H1 (cell line): ENCODE measurements at regions not wholly inside any gene's neighbourhood (a gene's known extent, or its start where the extent isn't known, plus 50 kb on each side); places are given as distances from the start of the nearest gene placed in this dataset.

ENCODE experiments used
- CTCF ChIA-PET: fragments of 300-600 bp; sonication (Branson Sonifier 250); formaldehyde crosslinking; loops from one replicate; lab custom pipeline; 2021; ENCODE audit not compliant: partially characterized antibody; lab: Charles Lee
- POLR2A ChIA-PET: fragments of 300-600 bp; sonication (Branson Sonifier 250); formaldehyde crosslinking; loops from one replicate; lab custom pipeline; 2021; ENCODE audit warnings: inconsistent platforms; ENCODE audit not compliant: partially characterized antibody; lab: Charles Lee
- DNase-seq, 2 experiments: peaks; one replicate each; pipeline versions ENCODE4 v3.0.0 to v3.0.0-alpha.2; 2010 to 2022; ENCODE audit warnings: low spot score in 2 of 2, low read depth in 1 of 2, mixed read lengths in 1 of 2
- FAIRE-seq: peaks from 2 replicates; lab custom pipeline; 2011; peaks lifted over from hg19 to GRCh38; lab: Jason Lieb, UNC
- H2AFZ ChIP-seq: 2 replicates; pipeline ENCODE4 v1.8.1; 2012; ENCODE audit warnings: low read length, inconsistent platforms
- H2AK5ac ChIP-seq: 2 replicates; pipeline ENCODE4 v1.6.1; 2013; ENCODE audit warnings: low read depth, low read length
- H2BK120ac ChIP-seq: replicated peaks from 2 replicates; pipeline ENCODE3; 2013; ENCODE audit warnings: low read depth, low read length, inconsistent platforms
- H2BK12ac ChIP-seq: 2 replicates; pipeline ENCODE4 v1.6.1; 2013; ENCODE audit warnings: low read depth, low read length
- H2BK15ac ChIP-seq: 2 replicates; pipeline ENCODE4 v1.6.1; 2013; ENCODE audit warnings: low read length
- H2BK20ac ChIP-seq: 2 replicates; pipeline ENCODE4 v1.6.1; 2013; ENCODE audit warnings: low read length
- H2BK5ac ChIP-seq: 2 replicates; pipeline ENCODE4 v1.6.1; 2013; ENCODE audit warnings: low read depth, low read length
- H3K14ac ChIP-seq: 2 replicates; pipeline ENCODE4 v1.6.1; 2013; ENCODE audit warnings: inconsistent platforms; ENCODE audit not compliant: insufficient read length
- H3K18ac ChIP-seq: 2 replicates; pipeline ENCODE4 v1.6.1; 2013; ENCODE audit warnings: low read length; ENCODE audit errors: extremely low read depth
- H3K23ac ChIP-seq: 2 replicates; pipeline ENCODE4 v1.6.1; 2013; ENCODE audit warnings: inconsistent platforms; ENCODE audit not compliant: insufficient read length
- H3K23me2 ChIP-seq: 2 replicates; pipeline ENCODE4 v1.6.1; 2013; ENCODE audit warnings: low read depth, low read length
- H3K27ac ChIP-seq: 2 replicates; pipeline ENCODE4 v1.6.1; 2011; ENCODE audit warnings: low read depth, low read length, inconsistent platforms
- H3K27me3 ChIP-seq, 4 experiments: replicated peaks in 1 of 4; 1 replicate in 1 of 4; 2 replicates in 3 of 4; pipeline versions ENCODE4 v1.6.1 to v1.8.1; 2011 to 2013; ENCODE audit warnings: low read length in 3 of 4, mild to moderate bottlenecking in 3 of 4, inconsistent platforms in 2 of 4, mixed read lengths in 2 of 4, moderate library complexity in 1 of 4; ENCODE audit not compliant: control insufficient read depth in 3 of 4, insufficient read depth in 3 of 4; ENCODE audit errors: extremely low read depth in 1 of 4
- H3K36me3 ChIP-seq, 4 experiments: 2 replicates each; pipeline versions ENCODE4 v1.6.1 to v1.8.1; 2011 to 2013; ENCODE audit warnings: mild to moderate bottlenecking in 4 of 4, low read length in 3 of 4, moderate library complexity in 2 of 4, control low read depth in 1 of 4, inconsistent platforms in 1 of 4; ENCODE audit not compliant: insufficient read depth in 4 of 4, control insufficient read depth in 2 of 4
- H3K4ac ChIP-seq: replicated peaks from 2 replicates; pipeline ENCODE3; 2013; ENCODE audit warnings: low read length, low read depth, mixed read lengths, inconsistent platforms; ENCODE audit not compliant: insufficient read length
- H3K4me1 ChIP-seq, 4 experiments: replicated peaks in 1 of 4; 1 replicate in 1 of 4; 2 replicates in 3 of 4; pipeline versions ENCODE4 v1.6.1 to v1.8.1; 2011 to 2013; ENCODE audit warnings: low read length in 3 of 4, inconsistent platforms in 2 of 4, mixed read lengths in 1 of 4; ENCODE audit not compliant: insufficient read depth in 4 of 4, control insufficient read depth in 3 of 4
- H3K4me2 ChIP-seq, 2 experiments: 2 replicates each; pipeline versions ENCODE4 v1.6.1 to v1.8.1; 2011 to 2013; ENCODE audit warnings: low read depth in 2 of 2, low read length in 2 of 2, control low read depth in 1 of 2, inconsistent platforms in 1 of 2, mild to moderate bottlenecking in 1 of 2; ENCODE audit not compliant: insufficient read depth in 1 of 2
- H3K4me3 ChIP-seq, 4 experiments: fragments of 200-600, 300-600 bp in 1 of 4; sonication (generic), shearing (Covaris generic), sonication (Bioruptor Twin) in 1 of 4; 2 replicates each; pipeline versions ENCODE4 v1.5.1 to v1.8.1; 2011 to 2016; ENCODE audit warnings: low read length in 4 of 4, low read depth in 3 of 4, control low read depth in 2 of 4, inconsistent platforms in 2 of 4, mild to moderate bottlenecking in 2 of 4, mixed read lengths in 1 of 4, moderate library complexity in 1 of 4; ENCODE audit not compliant: insufficient read depth in 2 of 4; ENCODE audit errors: extremely low read depth in 1 of 4
- H3K56ac ChIP-seq: replicated peaks from 2 replicates; pipeline ENCODE3; 2013; ENCODE audit warnings: low read depth, mild to moderate bottlenecking, mixed read lengths, low read length, inconsistent platforms; ENCODE audit not compliant: insufficient read length
- H3K79me1 ChIP-seq: 2 replicates; pipeline ENCODE4 v1.6.1; 2013; ENCODE audit warnings: low read depth, low read length, control low read depth
- H3K79me2 ChIP-seq, 2 experiments: 2 replicates each; pipeline versions ENCODE4 v1.6.1 to v1.8.1; 2012 to 2013; ENCODE audit warnings: low read length in 2 of 2, mild to moderate bottlenecking in 2 of 2, inconsistent platforms in 1 of 2; ENCODE audit not compliant: insufficient read depth in 2 of 2, control insufficient read depth in 1 of 2
- H3K9ac ChIP-seq, 4 experiments: replicated peaks in 1 of 4; 1 replicate in 1 of 4; 2 replicates in 3 of 4; pipeline versions ENCODE4 v1.6.1 to v1.8.1; 2011 to 2013; ENCODE audit warnings: low read depth in 3 of 4, low read length in 3 of 4, control low read depth in 2 of 4, mild to moderate bottlenecking in 2 of 4, moderate library complexity in 2 of 4, inconsistent platforms in 1 of 4; ENCODE audit errors: extremely low read depth in 1 of 4
- H3K9me3 ChIP-seq, 2 experiments: 2 replicates each; pipeline versions ENCODE4 v1.6.1 to v1.8.1; 2012 to 2013; ENCODE audit warnings: mild to moderate bottlenecking in 2 of 2, moderate library complexity in 2 of 2, control low read depth in 1 of 2, inconsistent platforms in 1 of 2, low read depth in 1 of 2, low read length in 1 of 2, mixed read lengths in 1 of 2; ENCODE audit not compliant: insufficient read depth in 2 of 2
- H4K20me1 ChIP-seq, 2 experiments: replicated peaks in 1 of 2; 2 replicates each; pipeline versions ENCODE3 to v1.8.1; 2011 to 2013; ENCODE audit warnings: inconsistent platforms in 2 of 2, low read length in 2 of 2, mild to moderate bottlenecking in 1 of 2; ENCODE audit not compliant: insufficient read depth in 2 of 2, control insufficient read depth in 1 of 2
- H4K5ac ChIP-seq: 2 replicates; pipeline ENCODE4 v1.6.1; 2013; ENCODE audit warnings: low read length, low read depth, mixed read lengths, inconsistent platforms; ENCODE audit not compliant: insufficient read length
- H4K8ac ChIP-seq: 2 replicates; pipeline ENCODE4 v1.8.0; 2013; ENCODE audit warnings: mild to moderate bottlenecking, moderate library complexity, low read length, inconsistent platforms; ENCODE audit not compliant: insufficient read depth; ENCODE audit errors: extremely low read depth
- H4K91ac ChIP-seq: replicated peaks from 2 replicates; pipeline ENCODE3; 2013; ENCODE audit warnings: low read length, mixed read lengths, inconsistent platforms; ENCODE audit not compliant: insufficient read length
- BACH1 ChIP-seq: IDR thresholded peaks from 2 replicates; pipeline ENCODE4 v1.6.1; 2012; ENCODE audit warnings: low read length, improper control_type of control experiment
- EGR1 ChIP-seq: IDR thresholded peaks from 2 replicates; pipeline ENCODE4 v1.6.1; 2011; ENCODE audit warnings: low read depth, low read length, borderline replicate concordance
- GTF2F1 ChIP-seq: IDR thresholded peaks from 2 replicates; pipeline ENCODE4 v1.6.1; 2012; ENCODE audit warnings: low read depth, low read length, improper control_type of control experiment, borderline replicate concordance
- JUND ChIP-seq: IDR thresholded peaks from 2 replicates; pipeline ENCODE4 v1.6.1; 2011; ENCODE audit warnings: mild to moderate bottlenecking, improper control_type of control experiment, low read length
- KDM5A ChIP-seq: fragments of 200-600 bp; IDR thresholded peaks from 2 replicates; pipeline ENCODE4 v1.7.1; 2012; ENCODE audit warnings: mild to moderate bottlenecking, low read length, inconsistent platforms, mixed read lengths
- TBP ChIP-seq: IDR thresholded peaks from 2 replicates; pipeline ENCODE4 v1.6.1; 2011; ENCODE audit warnings: low read depth, low read length, improper control_type of control experiment
- USF2 ChIP-seq: IDR thresholded peaks from 2 replicates; pipeline ENCODE4 v1.6.1; 2011; ENCODE audit warnings: low read length, improper control_type of control experiment
- WGBS, 2 experiments: shearing (Covaris generic) in 1 of 2; methylation state at CpG; one replicate each; pipeline versions ENCODE4 v1.1.6 to v1.1.7; 2013 to 2015; ENCODE audit warnings: low lambda C conversion rate in 2 of 2, mixed read lengths in 2 of 2, inconsistent platforms in 1 of 2, low coverage in 1 of 2, missing lambda C conversion rate in 1 of 2; ENCODE audit not compliant: insufficient replicate concordance in 2 of 2, insufficient coverage in 1 of 2, insufficient read length in 1 of 2; ENCODE audit errors: extremely low coverage in 1 of 2, missing lambda C conversion rate in 1 of 2; 5-methylcytosine and 5-hydroxymethylcytosine counted together
- TF ChIP-seq, protein P1 (sequence below): IDR thresholded peaks from 2 replicates; pipeline ENCODE4 v1.6.1; 2012; ENCODE audit warnings: inconsistent platforms

GRCh38 chr2:17136231-17136630 is 382.0 kb downstream of the RAD51AP2 start:
- ChIA-PET POLR2A (no interaction called here), CTCF (no interaction called here)
- Histone ChIP-seq H3K9ac (no peak overlapping the region), H3K56ac (no peak overlapping the region), H2AK5ac (no peak overlapping the region), H4K20me1 (no peaks in the 10 kb centered on the region), H2AFZ (no peak overlapping the region), H3K79me2 (no peaks in the 10 kb centered on the region), H3K79me1 (no peaks in the 10 kb centered on the region), H3K4ac (no peak overlapping the region), H3K4me3 (no peak overlapping the region), H3K4me1 (0 out of 7 replicates have a peak, but pooled peaks cover 0 to 4% (median under 1%) of the 10 kb centered on the region in 4 experiments), H3K4me2 (no peak overlapping the region), H2BK12ac (no peak overlapping the region), H2BK20ac (no peak overlapping the region), H2BK5ac (no peak overlapping the region), H3K18ac (no peak overlapping the region), H3K23me2 (no peaks in the 10 kb centered on the region), H3K27me3 (no peaks in the 10 kb centered on the region), H3K36me3 (no peaks in the 10 kb centered on the region), H4K91ac (no peak overlapping the region), H3K9me3 (no peaks in the 10 kb centered on the region), H3K23ac (no peak overlapping the region), H4K5ac (no peak overlapping the region), H4K8ac (no peak overlapping the region), H3K14ac (no peak overlapping the region), H3K27ac (no peak overlapping the region), H2BK120ac (no peak overlapping the region), H2BK15ac (no peak overlapping the region)
- 62% methylated on average over 3 of the region's 3 CpGs; no CpG with 5 or more reads in 1 of the 2 experiments for WGBS, 2 experiments
- DNase-seq (no peak), FAIRE-seq (no peak)
- TF ChIP-seq KDM5A, result no peak
- TF ChIP-seq GTF2F1, result no peak
- no peak for TF ChIP-seq BACH1
- TF ChIP-seq, protein P1, sequence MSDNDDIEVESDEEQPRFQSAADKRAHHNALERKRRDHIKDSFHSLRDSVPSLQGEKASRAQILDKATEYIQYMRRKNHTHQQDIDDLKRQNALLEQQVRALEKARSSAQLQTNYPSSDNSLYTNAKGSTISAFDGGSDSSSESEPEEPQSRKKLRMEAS, result no peak
- no peak for TF ChIP-seq JUND
- TF ChIP-seq TBP, result no peak
- no peak for TF ChIP-seq USF2
- TF ChIP-seq EGR1, result no peak
